ENCODE measurements at regions not wholly inside any gene's neighbourhood (a gene's known extent, or its start where the extent isn't known, plus 50 kb on each side); places are given as distances from the start of the nearest gene placed in this dataset.

DNA sequence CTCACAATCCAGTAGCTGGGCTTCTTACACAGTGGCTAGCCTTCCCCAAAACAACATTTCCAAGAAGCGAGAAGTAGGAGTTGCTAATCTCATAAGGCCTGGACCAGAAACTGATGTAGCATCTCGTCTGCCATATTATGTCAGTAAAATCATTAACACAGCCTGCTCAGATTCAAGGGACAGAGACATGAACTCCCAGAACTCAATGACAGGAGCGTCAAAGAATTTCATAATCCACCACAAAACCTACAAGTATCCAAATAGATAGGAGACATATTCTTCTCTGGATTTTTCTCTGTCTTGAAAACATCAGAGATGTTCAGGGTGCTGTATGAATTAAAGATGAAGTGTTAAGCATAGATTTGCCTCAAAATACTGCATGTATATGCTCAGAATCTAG lies 457.6 kb upstream of the ACTBL2 start:
- TF ChIP-seq CTCF (IDR thresholded peaks at IDR 0.05; ENCODE audit: low read depth, low read length, poor library complexity, severe bottlenecking) (no peak), EZH2phosphoT487 (IDR thresholded peaks at IDR 0.05; ENCODE audit: borderline replicate concordance, low read length) (no peak)

All from DOHH2 (cell line).